Loucy (cell line): ENCODE measurements at regions not wholly inside any gene's neighbourhood (a gene's known extent, or its start where the extent isn't known, plus 50 kb on each side); places are given as distances from the start of the nearest gene placed in this dataset.

Experiments used
- CTCF ChIP-seq: fragments of 200-600 bp; sonication (generic); conservative IDR thresholded peaks from 2 replicates; pipeline ENCODE4 v1.5.1; 2014; ENCODE audit warnings: mild to moderate bottlenecking, antibody characterized with exemption, low read length
- EZH2phosphoT487 ChIP-seq: fragments of 200-600 bp; IDR thresholded peaks from 2 replicates; pipeline ENCODE4 v1.6.1; 2018; ENCODE audit warnings: antibody characterized with exemption, mild to moderate bottlenecking, moderate library complexity, borderline replicate concordance

- TF ChIP-seq CTCF (no peak), EZH2phosphoT487 (no peak)
Observed at GRCh38 chr5:110104726-110105669, 415.3 kb downstream of the MAN2A1 start.
